Skin of body (tissue), 1 donor: ENCODE measurements at regions not wholly inside any gene's neighbourhood (a gene's known extent, or its start where the extent isn't known, plus 50 kb on each side); places are given as distances from the start of the nearest gene placed in this dataset.
"Not testable (repeated sequence)": the region's sequence is repeated elsewhere in the genome, so short reads cannot be mapped to it uniquely, and the experiment has no call there.

ENCODE experiments used
- DNase-seq: peaks from one replicate; lab custom pipeline; 2025; lab: John Stamatoyannopoulos, UW

- no peak for DNase-seq
These were observed 1658.6 kb downstream of the OLFM4 start for GRCh38 chr13:54687173-54687572.

- DNase-seq = no peak
These were observed 1671.2 kb downstream of the OLFM4 start for GRCh38 chr13:54699831-54700230.

DNA sequence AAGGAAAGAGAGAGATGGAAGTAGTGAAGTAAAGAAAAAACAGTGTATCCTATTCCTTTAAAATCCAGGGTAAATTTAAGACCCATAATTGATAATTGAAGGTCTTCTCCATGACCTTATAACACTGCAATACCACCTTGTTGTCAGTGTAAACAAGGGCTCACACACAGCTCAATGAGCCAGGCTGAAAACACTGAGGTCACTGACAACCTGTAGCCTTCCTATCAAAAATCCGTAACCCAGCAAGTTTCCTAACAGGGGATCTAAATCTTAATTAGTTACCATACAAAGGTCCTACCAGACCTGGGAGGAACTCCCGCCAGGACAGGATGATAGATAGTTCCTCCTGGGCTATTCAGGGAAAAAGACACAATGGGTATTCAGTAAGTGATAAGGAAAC, 1677.1 kb downstream of the OLFM4 start:
- no peak for DNase-seq

DNA sequence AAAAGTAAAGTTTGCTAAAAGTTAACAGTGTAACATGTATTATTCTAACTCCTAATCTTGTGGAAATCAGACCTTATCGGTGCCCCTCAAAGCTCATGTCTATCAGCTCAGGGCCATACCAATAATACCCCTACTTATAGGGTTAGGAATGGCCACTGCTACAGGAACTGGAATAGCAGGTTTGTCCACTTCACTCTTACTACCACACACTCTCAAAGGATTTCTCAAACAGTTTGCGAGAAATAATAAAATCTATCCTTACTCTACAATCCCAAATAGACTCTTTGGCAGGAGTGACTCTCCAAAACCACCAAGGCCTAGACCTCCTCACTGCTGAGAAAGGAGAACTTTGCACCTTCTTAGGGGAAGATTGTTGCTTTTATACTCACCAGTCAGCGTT, 1677.7 kb downstream of the OLFM4 start:
- DNase-seq = no peak

DNA sequence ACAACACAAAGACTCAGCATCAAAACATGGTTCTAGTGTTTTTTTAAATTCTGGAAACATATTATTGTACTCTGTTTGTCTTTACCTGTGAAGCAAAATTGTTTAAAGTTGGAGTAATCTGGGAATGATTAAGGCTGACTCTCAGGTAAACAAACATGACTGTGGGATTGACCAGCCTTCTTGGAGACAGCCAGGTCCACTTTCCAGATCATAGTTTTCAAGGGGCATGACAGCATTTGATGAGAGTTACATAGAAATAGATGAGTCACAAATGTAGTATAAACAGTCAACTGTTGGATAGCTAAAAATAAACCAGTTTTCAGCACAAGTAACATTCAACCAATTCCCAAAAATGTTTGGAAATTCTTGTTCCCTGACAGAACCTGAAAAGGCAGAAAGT, 1680.9 kb downstream of the OLFM4 start:
- no peak for DNase-seq

DNA sequence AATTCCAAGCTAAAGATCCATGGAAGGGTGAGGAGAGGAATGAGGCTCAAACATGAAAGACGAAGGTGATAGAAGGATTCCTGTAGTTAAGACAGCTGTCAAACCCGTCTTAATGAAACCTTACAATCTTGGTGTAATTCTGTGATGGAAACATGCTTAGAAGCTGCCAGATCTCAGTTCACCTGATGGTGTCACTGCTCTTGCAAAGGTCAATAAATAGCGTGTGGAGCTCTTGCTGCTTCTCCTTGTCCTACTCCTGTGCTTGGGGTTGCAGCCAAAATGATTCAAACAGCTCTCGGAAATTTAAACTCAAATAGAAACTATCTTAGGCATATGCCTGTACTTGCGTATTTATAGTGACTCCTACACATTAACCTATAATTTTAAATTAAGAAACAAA, 1705.0 kb downstream of the OLFM4 start:
- no peak for DNase-seq

DNA sequence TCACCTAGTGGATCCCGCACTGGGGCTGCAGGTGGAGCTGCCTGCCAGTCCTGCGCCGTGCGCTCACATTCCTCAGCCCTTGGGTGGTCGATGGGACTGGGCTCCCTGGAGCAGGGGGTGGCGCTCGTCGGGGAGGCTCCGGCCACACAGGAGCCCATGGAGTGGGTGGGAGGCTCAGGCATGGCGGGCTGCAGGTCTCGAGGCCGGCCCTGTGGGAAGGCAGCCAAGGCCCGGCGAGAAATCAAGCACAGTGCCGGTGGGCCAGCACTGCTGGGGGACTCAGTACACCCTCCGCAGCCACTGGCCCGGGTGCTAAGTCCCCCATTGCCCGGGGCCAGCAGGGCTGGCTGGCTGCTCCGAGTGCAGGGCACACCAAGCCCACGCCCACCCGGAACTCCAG, 1708.6 kb downstream of the OLFM4 start:
- DNase-seq = not testable (repeated sequence)

- DNase-seq = no peak
These were observed 1714.4 kb downstream of the OLFM4 start for GRCh38 chr13:54742984-54743383.

GRCh38 chr13:54744747-54745146, 1716.1 kb downstream of the OLFM4 start:
- DNase-seq = no peak

GRCh38 chr13:54750521-54750920, 1721.9 kb downstream of the OLFM4 start:
- no peak for DNase-seq

DNA sequence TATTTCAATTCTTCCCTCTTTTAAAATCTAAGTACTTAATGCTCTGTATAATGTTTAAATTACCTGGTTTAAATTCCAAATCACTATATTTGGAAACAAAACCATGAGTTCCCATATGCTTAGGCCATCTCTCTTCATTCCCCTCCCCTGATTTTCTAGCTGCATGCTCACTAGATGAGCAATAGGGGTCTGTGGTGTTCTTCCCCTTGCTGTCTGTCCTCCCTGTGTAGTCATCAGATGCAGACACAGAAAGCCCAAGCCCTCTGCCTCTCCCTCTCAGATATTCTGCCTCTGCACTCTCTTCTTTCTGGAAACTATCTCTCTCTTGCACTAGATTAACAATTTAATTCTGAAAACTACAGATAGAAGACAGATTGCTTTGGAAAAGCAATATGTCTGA, 1730.2 kb downstream of the OLFM4 start:
- no peak for DNase-seq

- DNase-seq = no peak
These were observed 1739.6 kb downstream of the OLFM4 start for GRCh38 chr13:54768214-54768613.

DNA sequence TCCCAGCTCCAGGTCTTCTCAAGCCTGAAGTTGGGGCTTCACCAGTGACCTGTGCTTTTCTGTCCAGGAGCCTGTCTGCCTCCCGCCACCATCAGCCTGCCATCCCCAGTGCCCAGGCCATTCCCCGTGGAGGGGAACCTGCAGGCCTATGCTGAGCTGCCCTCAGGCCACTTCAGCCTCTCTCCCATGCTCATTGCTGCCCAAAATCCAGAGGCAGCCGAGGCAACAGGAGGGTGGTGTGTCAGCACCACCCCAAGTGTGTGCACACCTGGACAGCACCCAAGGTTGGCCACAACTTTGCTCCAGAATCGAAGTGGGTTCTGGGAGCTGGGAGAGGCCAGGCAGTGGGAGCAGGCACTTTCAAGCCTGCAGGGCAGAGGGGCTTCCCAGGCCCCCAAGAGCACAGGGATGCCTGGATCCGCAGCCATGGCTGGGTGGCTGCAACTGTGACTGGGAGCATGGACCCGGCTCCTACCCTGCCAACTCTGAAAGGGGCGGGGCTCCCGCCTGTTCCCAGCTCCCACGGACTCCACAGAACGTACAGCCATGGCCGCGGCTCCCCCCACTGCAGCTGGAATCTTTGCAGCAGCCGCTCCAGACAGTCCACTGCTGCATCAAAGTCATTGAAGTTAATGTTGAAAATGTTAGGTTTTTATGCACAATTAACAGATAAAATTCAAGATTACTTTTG, 1747.0 kb downstream of the OLFM4 start:
- DNase-seq = no peak

DNA sequence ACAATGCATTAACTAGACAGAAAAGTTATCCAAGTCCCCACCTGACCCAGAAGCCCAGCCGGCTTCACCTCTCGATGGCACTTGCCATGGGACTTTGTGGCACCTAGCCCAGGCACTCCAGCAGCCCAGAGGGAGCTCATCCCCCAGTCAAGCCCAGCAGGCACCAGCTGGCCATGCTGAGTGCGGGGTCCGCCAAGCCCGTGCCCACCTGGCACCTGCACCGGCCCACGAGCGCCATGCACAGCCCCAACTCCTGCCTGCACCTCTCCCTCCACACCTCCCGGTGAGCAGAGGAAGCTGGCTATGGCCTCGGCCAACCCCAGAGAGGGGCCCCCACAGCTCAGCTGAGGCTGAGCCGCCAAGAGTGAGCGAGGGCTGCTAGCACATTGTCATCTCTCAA, 1759.1 kb downstream of the OLFM4 start:
- no peak for DNase-seq

DNA sequence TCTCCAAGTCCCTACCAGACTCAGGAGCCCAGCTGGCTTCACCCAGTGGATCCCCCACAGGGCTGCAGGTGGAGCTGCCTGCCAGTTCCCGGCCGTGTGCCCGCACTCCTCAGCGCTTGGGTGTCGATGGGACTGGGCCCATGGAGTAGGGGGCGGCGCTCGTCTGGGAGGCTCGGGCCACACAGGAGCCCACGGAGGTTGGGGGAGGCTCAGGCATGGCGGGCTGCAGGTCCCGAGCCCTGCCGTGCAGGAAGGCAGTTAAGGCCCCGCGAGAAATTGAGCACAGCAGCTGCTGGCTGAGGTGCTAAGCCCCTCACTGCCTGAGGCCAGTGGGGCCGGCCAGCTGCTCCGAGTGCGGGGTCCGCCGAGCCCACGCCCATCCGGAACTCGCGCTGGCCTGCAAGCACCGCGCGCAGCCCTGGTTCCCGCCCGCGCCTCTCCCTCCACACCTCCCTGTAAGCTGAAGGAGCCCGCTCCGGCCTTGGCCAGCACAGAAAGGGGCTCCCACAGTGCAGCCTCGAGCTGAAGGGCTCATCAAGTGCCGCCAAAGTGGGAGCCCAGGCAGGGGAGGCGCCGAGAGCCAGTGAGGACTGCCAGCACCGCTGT, 1771.1 kb downstream of the OLFM4 start:
- DNase-seq = no peak

- no peak for DNase-seq
These were observed 1773.6 kb downstream of the OLFM4 start for GRCh38 chr13:54802226-54802625.

GRCh38 chr13:54805743-54806142, 1777.1 kb downstream of the OLFM4 start:
- DNase-seq = no peak

DNA sequence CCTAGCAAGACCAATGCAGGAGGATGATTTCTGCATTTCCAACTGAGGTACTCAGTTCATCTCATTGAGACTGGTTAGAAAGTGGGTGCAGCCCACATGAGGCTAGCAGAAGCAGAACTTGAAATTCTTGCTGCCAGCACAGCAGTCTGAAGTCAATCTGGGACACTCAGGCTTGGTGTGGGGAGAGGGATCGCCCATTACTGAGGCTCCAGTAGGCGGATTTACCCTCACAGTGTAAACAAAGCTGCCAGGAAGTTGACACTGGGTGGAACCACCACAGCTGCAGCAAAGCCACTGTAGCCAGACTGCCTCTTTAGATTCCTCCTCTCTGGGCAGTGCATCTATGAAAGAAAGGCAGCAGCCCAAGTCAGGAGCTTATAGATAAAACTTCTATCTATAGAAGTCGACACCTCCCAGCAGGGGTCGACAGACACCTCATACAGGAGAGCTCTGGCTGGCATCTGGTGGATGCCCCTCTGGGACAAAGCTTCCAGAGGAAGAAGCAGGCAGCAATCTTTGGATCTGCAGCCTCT, 1793.4 kb downstream of the OLFM4 start:
- DNase-seq = not testable (repeated sequence)

DNA sequence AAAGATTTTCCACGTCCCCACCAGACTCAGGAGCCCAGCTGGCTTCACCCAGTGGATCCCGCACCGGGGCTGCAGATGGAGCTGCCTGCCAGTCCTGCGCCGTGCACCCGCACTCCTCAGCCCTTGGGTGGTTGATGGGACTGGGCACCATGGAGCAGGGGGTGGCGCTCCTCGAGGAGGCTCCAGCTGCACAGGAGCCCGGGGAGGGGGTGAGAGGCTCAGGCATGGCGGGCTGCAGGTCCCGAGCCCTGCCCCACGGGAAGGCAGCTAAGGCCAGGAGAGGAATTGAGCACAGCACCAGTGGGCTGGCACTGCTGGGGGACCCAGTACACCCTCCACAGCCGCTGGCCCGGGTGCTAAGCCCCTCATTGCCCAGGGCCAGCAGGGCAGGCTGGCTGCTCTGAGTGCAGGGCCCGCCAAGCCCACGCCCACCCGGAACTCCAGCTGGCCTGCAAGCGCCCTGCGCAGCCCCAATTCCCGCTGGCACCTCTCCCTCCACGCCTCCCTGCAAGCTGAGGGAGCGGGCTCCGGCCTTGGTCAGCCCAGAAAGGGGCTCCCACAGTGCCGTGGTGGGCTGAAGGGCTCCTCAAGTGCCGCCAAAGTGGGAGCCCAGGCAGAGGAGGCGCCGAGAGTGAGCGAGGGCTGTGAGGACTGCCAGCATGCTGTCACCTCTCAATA, 1800.9 kb downstream of the OLFM4 start:
- not testable (repeated sequence) for DNase-seq

GRCh38 chr13:54836273-54836672, 1807.7 kb downstream of the OLFM4 start:
- DNase-seq = no peak

- DNase-seq = no peak
These were observed 1813.1 kb downstream of the OLFM4 start for GRCh38 chr13:54841682-54842081.

DNA sequence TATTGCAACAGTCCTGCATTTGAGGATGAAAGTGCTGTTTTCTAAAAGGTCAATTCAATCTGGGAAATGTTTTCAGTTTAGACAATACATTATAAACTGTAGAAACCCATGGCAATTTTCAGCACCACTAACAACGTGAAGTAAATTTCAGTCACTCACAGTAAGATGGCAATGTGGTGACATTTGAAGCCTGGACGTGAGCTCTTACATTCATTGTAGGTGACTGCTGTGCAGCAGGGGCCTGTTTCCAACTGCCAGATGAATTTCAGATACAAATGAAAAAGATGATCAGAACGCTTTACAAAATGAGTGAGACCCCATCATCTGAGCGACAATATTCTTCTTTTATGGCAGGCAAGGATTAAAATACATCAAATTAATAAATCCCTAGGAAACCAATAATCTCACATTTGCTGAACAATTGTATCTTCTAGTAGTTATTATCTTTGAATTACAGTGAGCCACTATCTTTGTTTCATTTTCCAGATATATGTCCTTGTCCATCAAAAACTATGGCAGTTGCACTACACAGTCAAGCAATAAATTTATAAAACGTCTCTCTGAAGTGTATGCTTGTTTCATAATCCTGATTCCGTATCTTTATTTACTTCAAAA, 1816.8 kb downstream of the OLFM4 start:
- DNase-seq = no peak
